LoVo (cell line): ENCODE measurements at regions not wholly inside any gene's neighbourhood (a gene's known extent, or its start where the extent isn't known, plus 50 kb on each side); places are given as distances from the start of the nearest gene placed in this dataset.

Experiments
- DNase-seq: peaks from one replicate; pipeline ENCODE4 v3.0.0-alpha.2; 2016; ENCODE audit warnings: low spot score

DNA sequence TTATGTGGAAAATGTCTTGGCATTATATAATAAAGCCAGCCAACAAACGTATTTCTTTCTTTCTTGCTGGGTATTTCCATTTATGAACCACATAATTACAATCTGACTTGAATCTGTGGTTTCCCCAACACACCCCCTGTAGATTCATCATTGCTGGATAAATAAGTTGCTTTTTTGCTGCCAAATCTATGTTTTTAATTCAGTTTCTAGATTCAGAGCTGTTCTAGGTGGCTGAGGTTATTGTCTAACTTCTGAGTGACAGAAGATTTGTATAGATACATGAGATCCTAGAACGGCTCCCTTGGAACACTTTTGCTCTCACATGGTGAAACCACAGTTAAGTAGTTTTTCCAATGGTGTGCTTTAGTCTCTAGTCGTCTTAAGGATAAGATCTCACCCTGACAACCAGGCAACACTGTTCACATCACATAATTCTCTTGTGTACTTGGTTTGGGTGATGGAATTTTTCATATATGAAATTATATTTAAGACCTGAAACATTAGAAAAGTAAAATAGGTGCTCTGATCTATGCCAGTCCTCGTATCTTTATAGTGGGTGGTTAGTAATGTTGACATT lies 239.1 kb downstream of the KLF12 start:
- DNase-seq = no peak

DNA sequence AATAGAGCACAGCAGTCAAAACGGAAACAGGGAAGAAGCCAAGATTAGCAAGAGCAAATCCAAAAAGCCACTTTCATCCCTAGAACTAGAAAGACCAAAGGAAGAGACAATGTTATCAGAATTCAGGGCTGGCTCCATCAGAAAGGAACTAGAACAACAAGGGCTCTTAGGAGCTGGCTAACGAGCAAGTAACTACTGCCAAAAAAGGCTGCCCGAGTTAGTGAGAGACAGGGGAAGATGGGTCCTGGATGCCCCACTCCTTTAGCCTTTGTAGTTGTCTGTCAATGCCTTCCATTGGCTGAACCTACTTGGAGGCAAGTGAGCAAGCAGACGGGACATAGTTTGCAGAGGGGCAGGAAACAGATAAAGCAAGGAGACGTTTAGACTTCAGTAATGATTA lies 240.4 kb downstream of the KLF12 start:
- DNase-seq = no peak

DNA sequence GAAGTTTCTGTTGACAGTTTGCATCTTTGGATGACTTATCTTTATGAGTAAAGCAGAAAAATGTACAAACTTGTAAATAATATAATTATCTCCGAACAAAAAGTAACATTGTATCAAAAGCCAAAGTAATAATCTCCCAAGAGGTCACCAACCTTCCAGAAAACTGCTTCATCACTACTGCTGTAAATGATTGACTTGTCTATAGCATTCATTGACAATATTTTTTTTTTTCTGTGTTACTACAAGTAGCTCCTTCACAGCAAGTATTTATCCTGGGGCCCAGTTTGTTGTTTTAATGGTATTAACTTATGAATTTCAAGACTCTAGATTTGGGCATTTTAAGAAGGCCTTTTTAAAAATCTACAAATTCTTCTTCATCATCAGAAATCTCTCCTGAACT lies 242.4 kb downstream of the KLF12 start:
- DNase-seq = no peak

DNA sequence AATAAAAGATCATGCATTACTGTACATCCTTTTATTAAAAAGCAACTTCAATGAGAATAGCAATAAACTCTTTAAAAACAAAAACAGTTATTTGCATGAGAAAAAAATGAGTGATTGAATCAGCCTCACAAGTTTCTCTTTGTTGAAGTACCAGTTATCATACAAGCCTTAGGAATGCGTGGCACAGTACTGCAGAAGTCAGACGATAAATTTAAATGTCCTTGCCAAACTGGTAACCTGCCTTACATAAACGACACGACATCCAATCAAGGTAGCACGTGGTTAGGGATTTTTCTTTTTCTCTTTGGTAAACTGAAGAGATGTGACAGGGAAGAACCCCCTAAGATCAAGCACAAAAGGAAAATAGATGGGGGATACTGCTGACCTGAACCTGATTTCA lies 251.0 kb downstream of the KLF12 start:
- no peak for DNase-seq

DNA sequence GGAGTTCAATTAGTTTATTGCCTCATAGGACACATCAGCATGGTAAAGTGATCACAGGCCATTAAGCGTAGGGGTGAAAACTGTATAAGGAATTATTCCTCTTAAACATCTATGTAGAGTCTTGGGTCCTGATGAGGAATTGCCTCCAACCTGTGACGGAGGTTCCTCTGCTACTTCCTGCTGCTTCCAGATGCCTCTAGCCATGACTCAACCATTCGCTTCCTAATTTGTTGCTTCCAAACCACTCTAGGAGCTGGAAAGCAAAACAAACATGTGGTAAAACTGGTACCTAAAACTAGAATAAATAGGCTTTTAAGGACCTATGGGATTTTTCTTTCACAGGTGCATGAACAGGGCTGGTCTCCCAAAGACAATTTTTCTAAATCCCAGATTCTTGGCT lies 253.8 kb downstream of the KLF12 start:
- DNase-seq = no peak

DNA sequence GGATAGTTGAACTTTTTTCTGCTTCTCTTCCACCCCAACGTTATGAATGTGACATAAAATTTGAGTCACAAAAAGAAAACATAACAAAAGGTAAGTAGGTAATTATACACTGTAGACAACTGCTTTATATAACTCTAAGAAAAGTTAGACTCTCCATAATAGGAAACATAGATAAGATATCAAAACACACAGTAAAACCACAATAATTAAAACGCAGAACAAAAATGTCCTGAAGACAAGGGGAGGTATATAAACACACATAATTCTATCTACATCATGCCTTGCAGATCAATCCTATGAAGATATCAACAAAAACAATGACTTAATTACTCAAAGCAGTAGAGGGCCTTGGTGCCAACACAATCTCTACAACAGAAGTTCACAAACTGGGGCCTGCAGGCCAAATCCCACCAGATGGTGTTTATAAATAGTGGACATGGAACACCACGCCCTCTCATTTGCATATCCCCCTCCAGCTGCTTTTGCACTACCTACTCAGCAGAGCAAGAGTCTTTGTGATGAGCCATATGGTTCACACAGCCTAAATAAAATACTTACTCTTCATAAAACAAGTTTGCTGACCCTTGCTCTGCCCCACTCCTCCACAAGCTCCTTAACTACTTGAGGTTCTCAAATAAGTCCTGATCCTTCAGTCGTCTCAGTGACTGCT lies 254.7 kb downstream of the KLF12 start:
- no peak for DNase-seq

DNA sequence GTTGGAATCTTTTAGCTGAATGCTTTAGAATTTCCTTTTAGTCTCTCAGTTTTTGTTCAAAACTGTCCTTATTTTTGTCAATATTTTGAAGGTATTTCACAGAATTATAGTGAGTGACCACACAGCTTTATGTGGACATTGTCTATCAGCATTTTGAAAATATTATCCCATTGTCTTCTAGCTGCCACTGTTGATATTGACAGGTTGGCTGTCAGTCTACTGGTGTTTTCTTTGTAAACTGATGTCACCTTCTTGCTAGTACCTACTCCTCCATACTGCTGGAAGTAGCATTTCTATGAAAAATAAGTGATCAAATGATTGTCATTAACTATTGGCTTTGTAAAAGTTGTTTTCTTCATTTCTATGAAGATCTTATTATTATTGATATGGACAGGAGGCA lies 256.8 kb downstream of the KLF12 start:
- no peak for DNase-seq

DNA sequence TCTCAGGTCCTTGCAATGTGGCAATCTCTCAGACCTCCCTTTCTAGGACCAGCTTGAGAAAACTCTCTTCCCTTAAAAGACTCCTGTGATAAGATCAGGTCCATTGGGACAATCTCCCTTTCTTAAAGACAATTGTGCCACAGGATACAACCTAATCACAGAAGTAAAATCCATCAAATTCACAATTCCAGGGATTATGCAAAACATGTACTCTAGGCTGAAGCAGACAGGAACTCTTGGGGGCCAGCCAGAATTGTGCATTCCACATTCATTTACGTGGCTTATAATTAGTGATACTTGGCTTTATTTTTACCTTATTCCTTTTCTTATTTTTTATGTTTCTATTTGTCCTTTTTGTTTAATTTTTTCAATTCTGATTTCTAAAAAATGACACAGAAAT lies 257.9 kb downstream of the KLF12 start:
- no peak for DNase-seq

DNA sequence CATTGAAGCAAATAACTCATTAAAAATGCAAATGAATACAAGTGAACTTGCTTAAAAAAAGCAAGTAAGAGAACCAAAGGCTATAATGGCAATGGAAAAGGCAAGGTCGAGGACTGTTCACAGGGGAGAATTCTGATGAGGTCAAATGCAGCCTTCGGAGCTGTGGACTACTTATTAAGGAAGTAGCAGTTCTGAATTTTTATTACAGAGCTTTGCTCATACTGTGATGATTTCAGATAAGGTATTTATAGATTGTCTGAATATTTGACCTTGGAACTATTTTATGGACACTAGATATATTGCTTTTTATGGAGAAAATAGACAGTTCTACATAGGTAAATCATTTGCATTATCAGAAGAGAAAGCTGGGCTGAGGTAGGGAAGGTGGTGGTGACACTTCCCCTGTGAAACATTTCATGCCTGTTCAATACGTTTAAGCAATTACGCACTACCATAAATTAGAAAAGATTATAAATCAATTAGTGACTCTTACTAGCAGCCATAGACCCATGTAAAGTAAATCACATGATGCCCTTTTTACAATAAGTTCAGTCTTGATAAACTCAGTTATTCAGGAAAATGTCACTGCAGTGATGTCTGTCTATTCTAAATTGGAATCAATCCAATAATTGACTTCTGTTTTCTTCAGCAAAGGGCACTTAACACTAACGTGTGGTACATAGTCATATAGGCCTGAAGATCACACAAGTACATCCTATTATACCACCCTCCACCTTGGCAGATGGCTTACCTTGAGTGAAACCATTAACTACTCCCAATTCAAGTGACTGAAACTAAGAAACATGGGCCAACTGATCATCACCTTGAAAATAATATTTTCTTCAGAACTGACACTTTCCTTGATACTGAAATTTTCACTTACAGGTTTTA lies 260.0 kb downstream of the KLF12 start:
- DNase-seq = no peak

DNA sequence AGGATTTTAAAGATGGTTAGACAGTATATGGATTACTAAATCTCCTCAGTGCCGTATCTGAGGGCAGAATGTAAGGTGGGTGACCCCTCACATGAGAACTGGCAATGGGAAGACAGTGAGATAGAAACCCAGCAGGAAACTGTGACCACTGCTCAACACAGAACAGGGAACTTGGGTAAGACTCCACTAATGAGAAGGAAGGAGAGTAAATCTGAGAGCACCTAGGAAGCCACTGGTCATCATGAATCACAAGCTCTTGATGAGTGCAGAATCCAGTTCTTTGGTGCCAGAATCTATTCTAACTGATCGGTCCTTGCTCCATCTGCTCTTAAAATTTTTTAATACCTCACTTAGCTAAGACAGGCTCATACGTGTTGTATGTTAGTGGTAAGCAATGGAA lies 261.8 kb downstream of the KLF12 start:
- no peak for DNase-seq

DNA sequence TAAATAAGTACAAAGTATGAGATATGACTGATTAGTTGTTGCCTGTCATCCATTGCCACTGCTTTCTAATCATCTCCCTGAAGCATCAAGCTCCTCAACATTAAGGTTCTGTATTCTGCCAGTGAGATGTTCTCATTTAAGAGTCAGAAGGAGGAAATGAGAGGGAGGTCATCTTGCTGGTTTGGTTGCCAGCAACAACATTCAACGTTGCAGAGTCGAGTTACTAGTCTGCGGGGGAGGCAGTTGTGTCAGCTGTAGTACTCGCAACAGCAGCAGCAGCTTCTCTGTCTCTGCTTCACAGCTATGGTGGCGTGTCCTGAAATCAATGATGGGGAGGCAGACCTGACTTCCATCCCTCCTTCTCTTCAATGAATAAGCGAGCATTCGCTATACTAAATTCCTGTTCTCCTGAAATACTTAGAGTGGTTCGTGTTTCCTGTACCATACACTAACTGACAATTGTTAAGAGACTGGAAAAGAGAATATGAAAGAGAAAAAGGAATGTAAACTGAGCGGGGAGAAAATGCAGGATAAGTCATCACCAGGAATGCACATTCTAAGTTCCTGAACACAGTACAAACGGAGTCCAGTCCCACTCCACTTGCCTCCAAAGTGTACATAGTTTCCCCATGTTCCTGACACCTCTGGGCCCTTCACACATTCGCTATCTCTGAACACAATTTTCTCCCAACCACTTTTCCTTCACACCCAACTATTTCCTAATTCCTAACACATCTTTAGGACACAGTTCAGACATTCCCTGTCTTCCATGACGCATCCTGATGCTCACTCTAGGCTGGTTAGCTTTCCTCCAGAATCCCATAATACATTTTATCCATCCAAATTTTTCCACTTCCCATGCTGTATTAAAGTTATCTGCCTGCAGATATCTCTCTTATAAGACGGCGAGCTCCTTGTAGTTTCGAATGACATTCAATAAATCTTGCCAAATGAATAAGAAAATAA lies 263.0 kb downstream of the KLF12 start:
- DNase-seq = no peak

DNA sequence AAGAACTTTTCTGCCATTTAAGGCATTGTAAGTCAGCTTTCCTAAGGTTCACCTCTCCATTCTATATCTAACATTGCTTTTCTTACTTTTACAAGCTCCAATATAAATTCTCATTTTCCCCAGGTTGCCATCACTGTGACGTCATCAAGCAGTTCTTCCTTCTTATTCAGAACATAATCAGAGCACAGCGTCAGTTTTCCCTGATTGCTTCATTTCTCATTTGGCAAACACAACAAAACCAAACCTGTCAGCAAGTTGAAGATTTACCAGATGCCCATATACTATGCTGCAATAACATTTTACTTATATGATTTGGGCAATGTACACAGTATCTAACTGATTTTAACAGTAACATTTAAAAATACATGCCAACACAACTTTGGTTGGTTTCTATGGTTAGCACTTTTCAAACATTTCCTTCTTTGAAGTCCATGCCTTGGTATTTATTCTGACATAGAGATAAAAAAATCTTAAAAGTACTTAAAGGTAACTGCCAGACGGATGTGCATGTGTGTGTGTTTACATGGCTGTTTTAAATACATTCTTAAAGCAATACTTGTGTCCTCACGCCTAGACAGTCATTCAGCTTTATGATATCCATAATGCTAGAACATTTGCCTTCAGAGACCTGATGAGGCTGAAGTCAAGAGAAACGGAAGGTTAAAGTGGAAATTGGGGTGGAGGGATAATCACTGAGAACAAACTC lies 264.0 kb downstream of the KLF12 start:
- no peak for DNase-seq

DNA sequence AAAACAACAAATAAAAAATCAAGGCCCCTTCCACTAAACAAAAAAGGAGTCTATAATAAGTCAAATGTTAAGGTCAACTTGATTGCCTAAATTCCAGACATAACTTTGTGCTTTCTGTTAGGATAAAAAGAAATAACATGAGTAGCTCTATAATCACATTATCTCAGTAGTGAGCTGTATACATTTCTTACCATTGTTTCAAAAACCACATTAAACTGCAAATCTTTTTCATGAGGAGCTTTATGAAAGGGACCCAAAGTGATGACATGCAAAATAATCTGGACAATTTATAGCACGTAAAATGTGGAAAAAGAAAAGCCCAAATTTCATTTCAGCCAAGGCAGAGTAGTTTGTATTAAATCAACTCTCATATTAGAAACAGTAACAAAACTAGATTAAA lies 269.2 kb downstream of the KLF12 start:
- DNase-seq = no peak

DNA sequence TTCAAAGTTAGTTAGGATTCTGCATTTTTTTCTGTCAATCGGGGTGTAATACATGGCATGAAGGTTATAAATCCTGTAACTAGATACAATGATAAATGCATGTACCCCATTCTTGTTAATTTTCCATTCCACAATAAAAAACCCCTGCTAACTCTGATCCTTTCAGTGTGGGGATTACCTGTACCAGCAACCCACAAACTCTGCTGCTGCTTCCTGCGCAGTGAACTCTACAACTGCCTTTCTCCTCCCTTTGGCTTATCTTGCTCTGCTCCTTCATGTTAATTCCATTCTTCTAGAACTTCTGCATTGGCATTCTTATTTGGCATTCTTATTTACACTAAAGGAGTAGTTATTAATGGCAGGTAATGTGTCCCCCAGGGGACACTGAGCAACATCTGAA lies 273.1 kb downstream of the KLF12 start:
- DNase-seq = no peak

DNA sequence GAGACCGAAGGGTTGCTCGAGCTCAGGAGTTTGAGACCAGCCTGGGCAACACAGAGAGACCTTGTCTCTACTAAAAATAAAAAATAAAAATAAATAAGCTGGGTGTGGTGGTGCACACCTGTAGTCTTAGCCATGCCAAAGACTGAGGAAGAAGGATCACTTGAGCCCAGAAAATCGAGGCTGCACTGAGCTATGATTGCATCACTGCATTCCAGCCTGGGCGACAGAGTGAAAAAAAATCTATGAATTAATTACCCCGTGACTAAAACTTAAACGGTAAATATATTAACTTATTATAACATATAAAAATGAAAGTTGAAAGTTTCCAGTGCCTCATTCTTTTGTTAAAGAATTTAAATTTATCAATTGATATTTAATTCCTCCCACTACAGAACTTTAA lies 273.7 kb downstream of the KLF12 start:
- no peak for DNase-seq

DNA sequence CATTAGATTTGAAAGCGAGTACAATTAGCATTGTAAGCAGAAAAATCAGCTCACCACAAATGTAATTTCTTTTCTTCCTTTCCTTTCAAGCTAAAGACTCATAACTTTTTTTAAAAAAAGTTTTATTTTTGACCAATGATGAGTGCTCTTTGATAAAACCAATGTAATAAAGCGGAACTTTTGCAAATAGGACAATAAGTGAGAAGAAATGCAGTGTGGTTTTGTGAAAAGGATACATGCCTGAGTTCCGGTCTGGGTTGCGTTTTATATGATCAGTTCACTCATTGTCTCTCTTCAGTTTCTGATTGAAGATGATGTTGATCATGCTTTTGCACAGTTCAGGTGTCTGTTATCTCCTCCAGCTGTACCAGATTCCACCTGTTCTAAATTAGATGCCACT lies 274.4 kb downstream of the KLF12 start:
- DNase-seq = no peak

DNA sequence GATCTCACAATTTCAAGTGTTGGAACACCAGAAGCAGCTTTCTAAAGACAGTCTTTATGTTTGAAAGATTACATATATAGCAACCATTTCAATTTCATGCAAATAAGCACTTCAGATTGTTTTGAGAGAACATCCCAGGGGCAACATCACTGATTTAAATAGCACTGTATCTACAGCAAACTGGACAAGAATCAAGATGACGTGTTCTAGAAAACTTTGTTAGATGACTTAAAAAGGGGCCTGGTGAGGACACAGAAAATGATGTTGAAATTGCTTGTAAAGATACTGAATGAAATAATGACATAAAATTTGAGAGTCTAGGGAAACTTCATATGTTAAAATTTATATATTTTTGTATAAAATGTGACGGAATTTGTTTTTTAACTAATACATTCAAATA lies 277.1 kb downstream of the KLF12 start:
- DNase-seq = no peak

DNA sequence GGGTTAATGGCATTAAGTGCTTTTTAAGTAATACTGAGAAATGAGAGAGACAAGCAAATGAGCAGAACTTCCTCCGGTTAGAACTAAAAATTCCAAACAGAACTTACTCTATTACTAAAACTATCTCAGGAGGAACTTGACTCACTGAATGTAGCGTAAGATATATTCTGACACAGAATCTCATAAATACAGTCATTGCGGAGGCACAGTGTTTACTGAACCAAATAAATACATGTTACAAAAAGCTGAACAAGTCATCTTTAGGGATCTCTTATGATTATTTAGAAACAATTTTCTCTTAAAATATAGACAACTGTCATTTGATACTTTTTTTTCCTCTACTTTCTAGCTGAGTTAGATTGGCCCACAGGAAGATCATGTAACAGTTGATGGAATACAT lies 283.1 kb downstream of the KLF12 start:
- no peak for DNase-seq

DNA sequence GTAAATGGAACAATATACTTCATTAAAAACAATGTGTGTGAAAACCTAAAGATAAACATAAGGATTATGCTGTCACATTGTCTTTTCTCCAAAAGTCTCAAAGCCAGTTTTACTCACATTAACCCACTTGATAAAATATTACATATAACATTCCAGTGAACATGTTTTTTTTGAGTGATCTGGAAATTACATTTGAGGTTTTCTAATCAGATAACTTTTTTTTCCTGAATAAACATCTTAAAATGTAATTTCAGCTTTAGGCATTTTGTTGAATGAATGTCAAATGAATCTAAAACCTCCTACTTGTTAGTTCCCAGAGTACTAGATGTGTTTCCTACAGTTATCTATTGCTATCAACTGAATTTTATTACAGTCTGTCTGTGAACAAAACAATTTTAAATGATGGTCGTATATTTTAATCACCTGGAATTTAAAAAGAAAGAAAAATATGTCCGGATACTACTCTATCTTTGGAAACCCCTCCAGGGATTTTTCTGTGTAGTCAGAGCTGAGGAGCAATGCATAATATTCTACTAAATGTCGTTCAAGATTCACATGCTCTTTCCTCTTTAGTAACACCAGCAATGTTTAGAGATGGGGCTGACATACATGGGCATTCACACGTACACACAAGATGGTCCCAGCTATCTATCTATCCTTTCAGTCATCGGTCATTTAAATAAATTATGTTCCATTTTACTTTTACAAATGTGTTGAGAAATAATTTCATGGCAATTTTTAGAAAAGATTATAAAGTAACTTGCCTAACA lies 283.9 kb downstream of the KLF12 start:
- no peak for DNase-seq

DNA sequence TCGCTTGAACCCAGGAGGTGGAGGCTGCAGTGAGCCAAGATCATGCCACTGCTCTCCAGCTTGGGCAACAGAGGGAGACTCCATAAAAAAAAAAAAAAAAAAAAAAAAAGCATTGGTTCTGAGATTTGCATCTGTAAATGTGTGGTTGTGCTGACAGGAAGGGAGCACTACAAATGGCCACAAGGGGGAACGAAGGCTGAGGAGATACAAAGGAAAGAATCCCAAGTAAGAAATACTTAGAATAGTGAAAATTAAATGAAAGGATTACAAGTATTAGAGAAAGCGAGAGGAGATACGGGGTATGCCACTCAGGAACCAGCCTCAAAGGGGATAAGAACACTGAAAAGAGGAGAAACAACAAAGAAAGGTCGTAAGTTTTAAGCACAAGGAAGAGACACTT lies 284.9 kb downstream of the KLF12 start:
- peak; percentile 41 for DNase-seq

DNA sequence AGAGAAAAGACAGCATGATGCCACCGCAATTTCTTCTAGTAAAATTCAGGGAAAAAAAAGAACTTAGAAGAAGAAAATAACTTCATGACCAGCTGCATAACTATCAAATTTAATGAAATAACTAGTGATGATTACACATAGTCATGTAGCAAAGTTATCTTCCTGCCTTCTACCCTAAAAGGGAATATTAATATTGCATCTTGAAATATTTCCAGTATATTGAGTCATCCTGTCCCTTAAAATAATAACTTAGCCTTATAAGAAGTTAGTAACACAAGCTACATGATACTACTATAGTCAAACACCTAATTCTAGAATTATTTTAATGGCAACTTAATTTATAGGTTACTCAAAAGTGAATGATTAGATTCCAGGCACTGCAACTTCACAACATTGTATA lies 289.2 kb downstream of the KLF12 start:
- DNase-seq = no peak
